ENCODE measurements at regions not wholly inside any gene's neighbourhood (a gene's known extent, or its start where the extent isn't known, plus 50 kb on each side); places are given as distances from the start of the nearest gene placed in this dataset.
"Not testable (repeated sequence)": the region's sequence is repeated elsewhere in the genome, so short reads cannot be mapped to it uniquely, and the experiment has no call there.

GRCh38 chr10:57645108-57645507 is 622.6 kb downstream of the IPMK start:
- TF ChIP-seq CTCF, POLR2A (IDR thresholded peaks at IDR 0.05): not testable (repeated sequence)

Data from tibial nerve (tissue), 3 donors.